ELR (cell line): ENCODE measurements at regions not wholly inside any gene's neighbourhood (a gene's known extent, or its start where the extent isn't known, plus 50 kb on each side); places are given as distances from the start of the nearest gene placed in this dataset.

Experiments
- DNase-seq: peaks from one replicate; pipeline ENCODE4 v3.0.0-alpha.2; 2015; ENCODE audit warnings: low read depth

DNA sequence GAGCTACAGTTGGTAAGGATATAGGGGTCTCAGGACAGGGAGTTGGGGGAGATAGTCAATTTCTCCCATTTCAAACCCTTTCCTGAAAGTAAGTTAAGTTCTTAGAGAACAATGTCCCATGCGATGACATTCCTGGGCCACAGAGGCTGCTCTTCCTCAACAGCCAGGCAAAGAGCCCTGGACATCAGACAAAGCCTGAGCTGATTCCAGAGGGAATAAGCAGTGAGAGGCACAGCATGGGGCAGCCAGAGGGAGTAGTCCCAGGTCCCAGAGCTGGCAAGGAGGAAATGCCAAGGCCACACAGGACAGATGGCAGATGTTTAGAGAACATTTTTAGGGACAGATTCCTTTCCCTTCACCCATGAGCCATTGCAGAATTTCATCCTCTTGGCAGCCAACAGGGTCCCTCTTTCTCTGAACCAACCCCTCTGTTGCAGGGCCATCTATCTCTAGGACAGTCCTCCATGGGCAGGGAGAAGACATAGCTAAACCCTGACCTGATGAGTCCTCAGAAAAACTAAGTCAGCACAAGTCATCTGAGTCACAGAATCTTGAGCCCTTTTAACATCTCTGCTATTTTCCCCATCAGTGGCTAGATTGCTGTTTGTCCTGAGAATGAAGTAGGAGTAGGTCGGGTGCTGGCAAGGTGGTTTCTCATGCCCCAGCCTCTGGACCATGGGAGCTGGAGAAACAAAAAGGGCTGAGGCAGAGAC is 60.3 kb upstream of the CALM2 start:
- DNase-seq = no peak

DNA sequence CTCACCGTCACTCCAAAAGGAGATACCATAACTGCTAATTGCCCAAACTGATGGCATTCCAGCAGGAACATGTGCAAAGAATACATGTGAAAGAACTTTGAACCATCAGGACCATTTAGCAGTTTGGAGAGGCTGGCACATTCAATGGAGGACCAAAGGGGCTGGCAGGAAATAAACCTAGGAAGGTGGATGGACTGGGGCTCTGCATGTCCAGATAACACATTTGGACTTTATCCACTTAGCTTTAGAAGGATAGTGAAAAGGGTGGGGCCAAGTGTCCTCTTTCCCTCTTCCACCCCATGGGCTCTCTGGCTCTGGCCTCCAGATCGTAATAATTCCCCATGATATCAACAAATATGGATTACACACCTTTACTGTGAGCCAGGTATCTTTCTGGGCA is 58.8 kb upstream of the CALM2 start:
- DNase-seq = no peak

DNA sequence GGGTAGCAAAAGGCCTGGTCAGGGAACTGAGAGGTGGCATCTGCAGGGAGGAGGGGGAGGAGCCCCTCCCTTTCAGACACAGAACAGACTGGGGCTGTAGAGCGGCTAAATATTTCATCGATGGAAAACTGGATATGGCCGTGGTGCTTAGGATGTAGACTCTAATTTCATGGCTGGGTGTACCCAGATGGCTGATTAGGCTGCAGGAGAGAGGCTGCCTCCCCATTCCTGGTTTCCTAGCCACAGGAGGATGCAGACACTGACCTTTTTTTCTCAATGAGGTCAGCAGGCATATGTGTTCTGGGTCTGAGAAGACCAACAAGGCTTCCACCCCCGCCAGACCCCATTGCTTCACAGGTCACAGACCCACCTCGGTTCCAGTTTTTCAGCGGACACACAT is 58.1 kb upstream of the CALM2 start:
- no peak for DNase-seq

DNA sequence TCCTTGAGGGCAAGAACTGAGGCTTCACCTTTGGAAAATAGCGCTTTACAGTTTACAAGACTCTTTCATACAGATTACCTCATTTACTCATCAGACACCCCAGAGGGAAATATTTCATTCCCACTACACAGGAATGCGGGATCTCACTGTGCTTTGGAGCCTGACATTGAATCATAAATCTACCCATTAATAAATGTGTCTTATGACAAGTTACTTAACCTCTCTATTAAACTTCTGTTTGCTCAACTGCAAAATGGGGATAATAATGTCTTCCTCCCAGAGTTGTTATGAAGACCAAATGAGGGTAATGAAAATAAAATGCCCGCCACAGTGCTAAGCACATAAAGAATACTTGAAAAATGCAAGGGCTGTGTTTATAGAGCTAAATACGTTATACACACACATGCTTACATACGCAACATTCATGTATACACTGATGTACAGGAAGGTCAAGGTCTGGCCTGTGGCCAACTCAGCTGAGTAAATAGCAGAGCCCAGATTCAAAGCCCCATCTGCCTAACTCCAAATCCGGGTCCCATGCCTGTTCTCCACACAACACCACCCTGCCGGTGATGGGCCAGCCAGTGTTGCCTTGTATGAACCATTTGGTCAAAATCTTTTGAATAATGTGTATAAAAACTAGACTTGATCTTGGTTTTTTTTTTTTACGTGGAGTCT is 56.6 kb upstream of the CALM2 start:
- DNase-seq = no peak

DNA sequence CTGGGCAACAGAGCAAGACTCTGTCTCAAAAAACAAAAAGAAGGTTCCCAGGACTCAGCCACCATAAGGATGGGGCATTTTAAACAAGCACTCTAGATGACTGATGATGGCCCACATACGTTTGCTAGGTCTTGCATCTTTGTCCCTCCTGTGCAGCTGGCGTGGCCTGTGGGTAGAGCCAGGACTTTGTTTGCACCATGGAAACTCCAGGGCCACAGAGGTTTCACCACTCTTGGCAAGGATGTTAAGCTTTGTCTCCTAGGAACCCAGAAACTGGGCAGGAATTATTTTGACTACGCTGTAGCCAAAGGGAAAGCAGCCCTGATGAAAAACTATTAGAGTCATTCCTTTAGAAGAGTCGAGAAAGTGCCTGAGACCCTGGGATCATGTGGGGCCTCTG is 54.1 kb upstream of the CALM2 start:
- no peak for DNase-seq

DNA sequence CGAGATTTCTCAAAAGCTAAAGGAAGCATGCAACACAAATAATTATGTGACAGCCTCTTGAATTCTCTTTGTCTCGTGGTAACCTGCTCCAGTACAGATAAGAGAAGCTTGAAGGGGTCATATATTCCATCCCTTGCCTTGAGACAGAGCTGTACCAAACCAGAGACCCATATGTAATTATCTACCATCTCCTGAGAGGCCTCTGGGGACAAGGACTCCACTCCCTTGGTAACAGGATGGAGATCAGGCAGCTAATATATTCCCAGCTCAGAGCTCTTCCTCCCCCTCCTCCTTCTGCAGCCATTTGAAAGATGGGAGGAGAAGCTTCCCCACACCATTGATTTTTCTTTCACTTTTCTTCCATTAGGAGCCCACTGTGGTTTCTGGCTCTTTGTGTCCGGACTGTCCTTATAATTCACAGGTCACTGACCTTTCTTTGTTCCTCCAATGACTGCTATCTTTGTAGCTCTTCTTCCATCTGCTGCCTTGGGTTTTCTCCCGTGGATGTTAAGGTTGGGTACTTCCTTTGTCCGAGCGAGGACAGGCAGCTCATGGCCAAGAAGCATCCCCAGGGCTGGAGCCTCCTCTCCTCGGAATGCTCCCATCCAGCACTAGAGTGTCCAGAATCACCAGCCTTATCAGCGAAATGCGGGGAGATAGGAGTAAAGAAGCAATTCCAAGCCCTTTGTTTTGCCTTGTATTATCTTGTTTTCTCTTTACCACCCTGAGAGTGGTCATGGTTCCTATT is 51.4 kb upstream of the CALM2 start:
- no peak for DNase-seq

DNA sequence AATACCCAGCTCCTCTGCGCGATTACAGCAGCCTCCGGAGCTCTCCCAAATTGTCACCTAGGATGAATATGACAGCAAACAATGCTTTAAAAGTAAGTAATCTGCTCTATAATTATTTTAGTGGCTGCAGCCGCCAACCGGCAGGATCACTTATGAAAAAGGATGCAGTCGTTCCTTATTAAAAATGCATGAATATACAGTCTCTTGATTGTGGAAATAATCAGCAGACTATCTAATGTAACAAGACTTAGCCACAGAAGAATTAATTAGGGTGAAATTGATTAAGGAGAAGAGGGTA is 50.6 kb upstream of the CALM2 start:
- no peak for DNase-seq

DNA sequence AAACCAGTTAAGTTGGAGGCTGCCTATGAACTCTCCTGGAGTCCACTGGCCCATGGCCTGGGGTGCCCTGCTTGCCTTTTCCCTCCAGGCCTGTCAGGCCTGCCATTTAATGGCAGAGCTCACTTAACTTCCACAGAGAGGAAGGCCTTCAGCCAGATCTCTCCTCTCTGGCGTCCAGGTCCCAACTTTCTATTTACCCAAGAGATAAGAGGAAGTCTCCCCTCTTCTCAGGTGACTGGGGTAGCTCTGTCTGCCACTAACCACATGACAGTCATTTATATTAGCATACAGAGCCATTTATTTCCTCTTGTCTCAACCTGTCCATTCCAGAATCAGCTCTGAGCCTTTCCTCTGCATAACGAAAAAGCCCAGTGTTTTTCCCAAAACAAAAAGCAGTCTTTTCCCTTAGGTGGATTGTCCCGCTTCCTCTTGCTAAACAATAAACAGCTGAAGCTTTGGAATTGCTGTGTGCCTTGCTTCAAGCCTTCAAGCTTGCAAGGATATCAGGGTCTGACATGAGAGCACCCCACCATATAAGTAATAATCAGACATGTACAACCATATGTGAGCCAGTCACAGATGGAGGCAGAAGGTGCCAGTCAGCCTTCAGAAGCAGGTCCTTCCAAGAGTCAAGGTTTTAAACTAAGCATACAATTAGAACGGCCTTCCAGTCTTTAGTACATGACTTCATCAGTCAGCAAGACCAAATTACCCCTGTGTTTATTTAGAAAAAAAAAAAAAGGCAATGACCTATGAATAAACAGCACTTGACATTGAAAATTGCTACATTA is 50.0 kb upstream of the CALM2 start:
- DNase-seq = no peak
